ENCODE measurements at regions not wholly inside any gene's neighbourhood (a gene's known extent, or its start where the extent isn't known, plus 50 kb on each side); places are given as distances from the start of the nearest gene placed in this dataset.
"Not testable (repeated sequence)": the region's sequence is repeated elsewhere in the genome, so short reads cannot be mapped to it uniquely, and the experiment has no call there.

GRCh38 chr11:15300341-15300740 lies 185.6 kb downstream of the INSC start:
- DNase-seq: no peak

- DNase-seq: no peak
Observed at GRCh38 chr11:15307619-15308024, 192.9 kb downstream of the INSC start.

- no peak for DNase-seq
Observed at GRCh38 chr11:15308840-15309239, 194.1 kb downstream of the INSC start.

- no peak for DNase-seq
Observed at GRCh38 chr11:15309296-15309695, 194.6 kb downstream of the INSC start.

GRCh38 chr11:15313862-15314261 lies 199.1 kb downstream of the INSC start:
- no peak for DNase-seq

- no peak for DNase-seq
Observed at GRCh38 chr11:15318814-15319213, 204.1 kb downstream of the INSC start.

GRCh38 chr11:15326520-15326919 lies 211.8 kb downstream of the INSC start:
- DNase-seq: no peak

GRCh38 chr11:15327786-15328231 lies 213.1 kb downstream of the INSC start:
- no peak for DNase-seq

- no peak for DNase-seq
Observed at GRCh38 chr11:15333407-15333806, 218.7 kb downstream of the INSC start.

- no peak for DNase-seq
Observed at GRCh38 chr11:15334766-15335165, 220.0 kb downstream of the INSC start.

- DNase-seq: no peak
Observed at GRCh38 chr11:15336021-15336420, 221.3 kb downstream of the INSC start.

- no peak for DNase-seq
Observed at GRCh38 chr11:15339302-15339701, 224.6 kb downstream of the INSC start.

- DNase-seq: no peak
Observed at GRCh38 chr11:15341587-15341986, 226.9 kb downstream of the INSC start.

- DNase-seq: no peak
Observed at GRCh38 chr11:15342163-15342562, 227.4 kb downstream of the INSC start.

- no peak for DNase-seq
Observed at GRCh38 chr11:15346907-15347306, 232.2 kb downstream of the INSC start.

- no peak for DNase-seq
Observed at GRCh38 chr11:15347969-15348734, 233.4 kb downstream of the INSC start.

- DNase-seq: no peak
Observed at GRCh38 chr11:15349413-15349812, 234.7 kb downstream of the INSC start.

- no peak for DNase-seq
Observed at GRCh38 chr11:15361316-15361715, 246.6 kb downstream of the INSC start.

GRCh38 chr11:15365286-15365685 lies 250.6 kb downstream of the INSC start:
- DNase-seq: not testable (repeated sequence)

GRCh38 chr11:15367695-15368094 lies 253.0 kb downstream of the INSC start:
- DNase-seq: no peak

- DNase-seq: no peak
Observed at GRCh38 chr11:15370495-15371147, 255.9 kb downstream of the INSC start.

GRCh38 chr11:15371533-15371932 lies 256.8 kb downstream of the INSC start:
- DNase-seq: no peak

- no peak for DNase-seq
Observed at GRCh38 chr11:15374418-15374817, 259.7 kb downstream of the INSC start.

GRCh38 chr11:15378941-15379340 lies 264.2 kb downstream of the INSC start:
- DNase-seq: no peak

All from central memory CD4-positive, alpha-beta T cell (primary cell).